ENCODE measurements at regions not wholly inside any gene's neighbourhood (a gene's known extent, or its start where the extent isn't known, plus 50 kb on each side); places are given as distances from the start of the nearest gene placed in this dataset.

GRCh38 chr2:57885742-57886141 is 160.9 kb upstream of the VRK2 start:
- no TSS peak for BruUV-seq (replicated peaks)
- Mint-ChIP-seq H3K27me3 (ENCODE audit: insufficient read depth, unreplicated experiment) (no peaks in the 10 kb centered on the region), H3K36me3 (ENCODE audit: insufficient read depth, unreplicated experiment) (no peaks in the 10 kb centered on the region), H3K27ac (ENCODE audit: low read depth, unreplicated experiment) (no peak overlapping the region), H3K9me3 (ENCODE audit: unreplicated experiment) (no peaks in the 10 kb centered on the region), H3K4me1 (ENCODE audit: insufficient read depth, unreplicated experiment) (peaks cover 2% of the 10 kb centered on the region), H3K4me3 (ENCODE audit: unreplicated experiment) (no peak overlapping the region)
- ChIA-PET POLR2A (no interaction called here), CTCF (interaction anchor here (0.7 to 1.4 kb wide), 2 partner anchors 17 to 20 kb away, joined by 3 to 4 read pairs; no protein-coding TSS in a partner anchor)
- no peak for DNase-seq (ENCODE audit: unreplicated experiment)
- intact Hi-C loops (cut with micrococcal nuclease) = no loop called here
- no peak for TF ChIP-seq CTCF (IDR thresholded peaks at IDR 0.05; ENCODE audit: unreplicated experiment)

- TF ChIP-seq CTCF (IDR thresholded peaks at IDR 0.05; ENCODE audit: unreplicated experiment) = no peak
- ChIA-PET CTCF (interaction anchor here (0.6 to 0.7 kb wide), 2 partner anchors 17 to 34 kb away, joined by 3 read pairs; no protein-coding TSS in a partner anchor), POLR2A (no interaction called here)
- no peaks in the 10 kb centered on the region for H3K27me3 Mint-ChIP-seq (ENCODE audit: insufficient read depth, unreplicated experiment)
- intact Hi-C loops (cut with micrococcal nuclease) = no loop called here
- no peaks in the 10 kb centered on the region for H3K36me3 Mint-ChIP-seq (ENCODE audit: insufficient read depth, unreplicated experiment)
- no peak overlapping the region for H3K27ac Mint-ChIP-seq (ENCODE audit: low read depth, unreplicated experiment)
- H3K4me3 Mint-ChIP-seq (ENCODE audit: unreplicated experiment) = no peak overlapping the region
- BruUV-seq (replicated peaks) = no TSS peak
- DNase-seq (ENCODE audit: unreplicated experiment) = no peak
- H3K9me3 Mint-ChIP-seq (ENCODE audit: unreplicated experiment) = no peaks in the 10 kb centered on the region
- H3K4me1 Mint-ChIP-seq (ENCODE audit: insufficient read depth, unreplicated experiment) = peaks cover 4% of the 10 kb centered on the region
These were observed 160.3 kb upstream of the VRK2 start for GRCh38 chr2:57886161-57886786.

- no peak for TF ChIP-seq CTCF (IDR thresholded peaks at IDR 0.05; ENCODE audit: unreplicated experiment)
- no peaks in the 10 kb centered on the region for H3K9me3 Mint-ChIP-seq (ENCODE audit: unreplicated experiment)
- peaks cover 4% of the 10 kb centered on the region for H3K4me1 Mint-ChIP-seq (ENCODE audit: insufficient read depth, unreplicated experiment)
- no TSS peak for BruUV-seq (replicated peaks)
- no peak overlapping the region for H3K27ac Mint-ChIP-seq (ENCODE audit: low read depth, unreplicated experiment)
- POLR2A ChIA-PET = no interaction called here
- intact Hi-C loops (cut with micrococcal nuclease) = no loop called here
- CTCF ChIA-PET = no interaction called here
- no peaks in the 10 kb centered on the region for H3K36me3 Mint-ChIP-seq (ENCODE audit: insufficient read depth, unreplicated experiment)
- no peaks in the 10 kb centered on the region for H3K27me3 Mint-ChIP-seq (ENCODE audit: insufficient read depth, unreplicated experiment)
- DNase-seq (ENCODE audit: unreplicated experiment) = no peak
- H3K4me3 Mint-ChIP-seq (ENCODE audit: unreplicated experiment) = no peak overlapping the region
These were observed 158.1 kb upstream of the VRK2 start for GRCh38 chr2:57888463-57888862.

DNA sequence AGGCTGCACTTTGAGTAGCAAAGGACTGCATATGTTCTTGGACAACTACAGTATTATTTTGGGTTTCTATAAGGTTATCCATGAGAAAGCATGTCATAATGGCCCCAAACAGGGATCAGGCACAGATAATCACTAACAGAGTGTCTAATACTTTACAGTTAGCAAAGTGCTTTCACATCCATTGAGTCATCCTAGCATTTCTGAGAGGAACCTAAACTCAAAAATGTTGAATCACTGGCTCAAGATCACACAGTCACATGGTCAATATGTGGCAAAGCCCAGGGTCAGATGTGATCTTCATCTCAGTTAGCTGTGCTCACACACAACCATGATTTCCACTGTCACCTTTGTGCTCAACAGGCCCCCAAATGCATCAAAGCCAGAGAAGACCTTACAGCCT is 156.1 kb upstream of the VRK2 start:
- H3K4me3 Mint-ChIP-seq (ENCODE audit: unreplicated experiment) = no peak overlapping the region
- no peaks in the 10 kb centered on the region for H3K9me3 Mint-ChIP-seq (ENCODE audit: unreplicated experiment)
- intact Hi-C loops (cut with micrococcal nuclease) = no loop called here
- no peaks in the 10 kb centered on the region for H3K27me3 Mint-ChIP-seq (ENCODE audit: insufficient read depth, unreplicated experiment)
- no peak for TF ChIP-seq CTCF (IDR thresholded peaks at IDR 0.05; ENCODE audit: unreplicated experiment)
- POLR2A ChIA-PET = no interaction called here
- DNase-seq (ENCODE audit: unreplicated experiment) = peak; percentile 17
- H3K27ac Mint-ChIP-seq (ENCODE audit: low read depth, unreplicated experiment) = no peak overlapping the region
- BruUV-seq (replicated peaks) = no TSS peak
- CTCF ChIA-PET = no interaction called here
- peaks cover 4% of the 10 kb centered on the region for H3K4me1 Mint-ChIP-seq (ENCODE audit: insufficient read depth, unreplicated experiment)
- no peaks in the 10 kb centered on the region for H3K36me3 Mint-ChIP-seq (ENCODE audit: insufficient read depth, unreplicated experiment)
